Adrenal gland (tissue), 9 donors: ENCODE measurements at regions not wholly inside any gene's neighbourhood (a gene's known extent, or its start where the extent isn't known, plus 50 kb on each side); places are given as distances from the start of the nearest gene placed in this dataset.

Source experiments
- DNase-seq, 7 donors: peaks; one replicate each; pipeline ENCODE4 v3.0.0-alpha.2; 2019 to 2020
- H3K27ac ChIP-seq, 5 donors: fragments of 200-600 bp; sonication (generic) in 4 of 5; 1 replicate in 3 of 5; 2 replicates in 2 of 5; pipeline versions ENCODE4 v1.5.1 to v1.8.0; 2016 to 2020; ENCODE audit warnings: mild to moderate bottlenecking in 1 of 5
- H3K27me3 ChIP-seq: fragments of 200-600 bp; 2 replicates; pipeline ENCODE4 v1.8.0; 2021
- H3K36me3 ChIP-seq, 2 donors: fragments of 200-600 bp; replicated peaks in 1 of 2; 1 replicate in 1 of 2; 2 replicates in 1 of 2; pipeline versions ENCODE4 v1.5.1 to v1.8.0; 2018 to 2022
- H3K4me1 ChIP-seq, 2 donors: fragments of 200-600 bp; replicated peaks in 1 of 2; 1 replicate in 1 of 2; 2 replicates in 1 of 2; pipeline versions ENCODE4 v1.5.1 to v1.8.0; 2018 to 2021
- H3K4me3 ChIP-seq, 4 donors: fragments of 200-600 bp; sonication (generic) in 3 of 4; one replicate each; pipeline ENCODE4 v1.5.1; 2016 to 2018
- H3K9me3 ChIP-seq, 3 donors: fragments of 200-600 bp; sonication (generic) in 1 of 3; replicated peaks in 1 of 3; 1 replicate in 2 of 3; 2 replicates in 1 of 3; pipeline versions ENCODE4 v1.5.1 to v1.8.0; 2016 to 2021
- POLR2A ChIP-seq, 2 donors: fragments of 450-650 bp; IDR thresholded peaks; one replicate each; pipeline ENCODE4 v1.6.1; 2017; ENCODE audit warnings: antibody characterized with exemption in 2 of 2, mild to moderate bottlenecking in 2 of 2, moderate library complexity in 1 of 2
- WGBS, 4 donors: extraction: QIAGEN DNeasy Blood & Tissue Kit in 2 of 4; methylation state at CpG; one replicate each; pipeline versions ENCODE4 v1.1.5 to v1.1.7; 2013 to 2017; 5-methylcytosine and 5-hydroxymethylcytosine counted together
- intact Hi-C, 2 donors: fragments of 100-400 bp; cut with DNase I; formaldehyde crosslinking; loops; one replicate each; pipeline versions ENCODE4 v1.14.1 to v1.15.0; 2022 to 2023
- microRNA-seq, 3 donors: library from miRNA; unstranded; fragments of <30 nt; microRNA quantifications; one replicate each; pipeline ENCODE4, GENCODE V29; 2017 to 2020
- small RNA-seq, 2 donors: library from RNA; depleted of rRNA; stranded (forward); fragments of <200 nt; gene quantifications; one replicate each; pipeline ENCODE3, GENCODE V24; 2016
- TF ChIP-seq, protein P1 (sequence below), 6 experiments: fragments of 450-650 bp in 4 of 6; fragments of 200-600 bp in 2 of 6; sonication (generic) in 1 of 6; IDR thresholded peaks; 1 replicate in 5 of 6; 2 replicates in 1 of 6; pipeline versions ENCODE4 v1.5.1 to v1.8.0; 2016 to 2021; ENCODE audit warnings: antibody characterized with exemption in 6 of 6, mild to moderate bottlenecking in 2 of 6, moderate library complexity in 1 of 6
- donor health status: healthy with polysubstance abuse.
- donor health status: Bipolar disorder and iron deficiency.
- donor health status: DM: yes; HTN: yes; CAD: no.
- donor health status: DM: no; HTN: no; CAD: no.
- donor health status: DM: no; HTN: no; CAD: no.

DNA sequence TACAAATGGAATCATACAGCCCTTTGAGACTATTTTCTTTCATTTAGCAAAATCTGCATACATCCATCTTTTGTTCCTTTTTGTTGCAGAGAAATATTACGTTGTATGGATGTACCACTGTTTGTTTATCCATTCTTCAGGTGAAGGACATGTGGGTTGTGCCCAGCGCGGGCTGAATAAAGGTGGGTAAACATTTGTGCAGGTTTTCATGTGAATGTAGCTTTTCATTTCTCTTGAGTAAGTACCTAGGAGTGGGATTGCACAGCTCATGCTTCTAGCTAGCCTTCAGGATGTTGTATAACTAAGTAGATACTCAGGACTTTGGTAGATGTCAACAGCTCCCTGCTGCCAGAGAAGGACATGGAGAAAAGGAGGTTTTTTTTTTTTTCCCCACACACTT is 50.6 kb upstream of the SPRED2 start:
- no peak overlapping the region for H3K4me3 ChIP-seq
- WGBS, 4 donors = 83 to 88% (median 87%) methylated on average over 3 of the region's 3 CpGs
- no peaks in the 10 kb centered on the region for H3K4me1 ChIP-seq
- no peaks in the 10 kb centered on the region for H3K27me3 ChIP-seq
- TF ChIP-seq, protein P1, sequence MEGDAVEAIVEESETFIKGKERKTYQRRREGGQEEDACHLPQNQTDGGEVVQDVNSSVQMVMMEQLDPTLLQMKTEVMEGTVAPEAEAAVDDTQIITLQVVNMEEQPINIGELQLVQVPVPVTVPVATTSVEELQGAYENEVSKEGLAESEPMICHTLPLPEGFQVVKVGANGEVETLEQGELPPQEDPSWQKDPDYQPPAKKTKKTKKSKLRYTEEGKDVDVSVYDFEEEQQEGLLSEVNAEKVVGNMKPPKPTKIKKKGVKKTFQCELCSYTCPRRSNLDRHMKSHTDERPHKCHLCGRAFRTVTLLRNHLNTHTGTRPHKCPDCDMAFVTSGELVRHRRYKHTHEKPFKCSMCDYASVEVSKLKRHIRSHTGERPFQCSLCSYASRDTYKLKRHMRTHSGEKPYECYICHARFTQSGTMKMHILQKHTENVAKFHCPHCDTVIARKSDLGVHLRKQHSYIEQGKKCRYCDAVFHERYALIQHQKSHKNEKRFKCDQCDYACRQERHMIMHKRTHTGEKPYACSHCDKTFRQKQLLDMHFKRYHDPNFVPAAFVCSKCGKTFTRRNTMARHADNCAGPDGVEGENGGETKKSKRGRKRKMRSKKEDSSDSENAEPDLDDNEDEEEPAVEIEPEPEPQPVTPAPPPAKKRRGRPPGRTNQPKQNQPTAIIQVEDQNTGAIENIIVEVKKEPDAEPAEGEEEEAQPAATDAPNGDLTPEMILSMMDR (IDR thresholded peaks at IDR 0.05) = no peak
- TF ChIP-seq POLR2A (IDR thresholded peaks at IDR 0.05) = no peak
- H3K9me3 ChIP-seq = no peaks in the 10 kb centered on the region
- H3K36me3 ChIP-seq = no peaks in the 10 kb centered on the region
- no peak for DNase-seq
- intact Hi-C loops = no loop called here
- no peak overlapping the region for H3K27ac ChIP-seq

Small RNA genes in the stretch of these regions (microRNA-seq; reads per million reads assigned to microRNA genes)
- gene MIR4778 = 0 to 0.45 (median 0) reads per million in 3 donors

Small RNA genes in the stretch of these regions (small RNA-seq; reads per million reads assigned to genes)
- gene MIR4778 (0 reads per million in 2 donors), gene RN7SL635P (0 reads per million in 2 donors), gene VTRNA2-2P (0 reads per million in 2 donors)
